GM19023 (cell line): ENCODE measurements at regions not wholly inside any gene's neighbourhood (a gene's known extent, or its start where the extent isn't known, plus 50 kb on each side); places are given as distances from the start of the nearest gene placed in this dataset.

Experiments
- ATAC-seq: cut with Tn5 transposase; IDR thresholded peaks from one replicate; pipeline ENCODE4 v1.9.1; 2021; ENCODE audit warnings: mild to moderate bottlenecking, moderate library complexity; ENCODE audit not compliant: unreplicated experiment

DNA sequence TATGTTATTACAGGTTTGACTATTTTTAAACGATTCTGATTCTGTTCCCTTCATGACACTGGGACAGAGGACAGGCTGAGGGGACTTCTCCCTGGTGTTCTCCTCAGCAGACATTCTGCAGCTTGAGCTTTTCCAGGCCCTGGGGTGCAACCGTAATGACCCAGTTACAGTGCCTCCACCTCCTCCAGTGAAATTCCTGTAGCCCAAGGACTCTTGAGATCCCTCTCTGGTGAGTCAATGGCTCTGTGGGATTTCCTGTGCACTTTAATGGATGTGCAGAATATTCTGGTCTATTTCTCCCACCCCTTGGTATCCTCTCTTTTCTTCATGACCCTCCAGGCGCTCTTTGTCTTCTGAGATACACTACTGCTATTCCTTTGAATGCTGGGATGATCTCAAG is 319.3 kb downstream of the INHBA start:
- ATAC-seq, result no peak

GRCh38 chr7:41378156-41378555 is 324.7 kb downstream of the INHBA start:
- no peak for ATAC-seq

GRCh38 chr7:41375582-41375981 is 327.3 kb downstream of the INHBA start:
- no peak for ATAC-seq

DNA sequence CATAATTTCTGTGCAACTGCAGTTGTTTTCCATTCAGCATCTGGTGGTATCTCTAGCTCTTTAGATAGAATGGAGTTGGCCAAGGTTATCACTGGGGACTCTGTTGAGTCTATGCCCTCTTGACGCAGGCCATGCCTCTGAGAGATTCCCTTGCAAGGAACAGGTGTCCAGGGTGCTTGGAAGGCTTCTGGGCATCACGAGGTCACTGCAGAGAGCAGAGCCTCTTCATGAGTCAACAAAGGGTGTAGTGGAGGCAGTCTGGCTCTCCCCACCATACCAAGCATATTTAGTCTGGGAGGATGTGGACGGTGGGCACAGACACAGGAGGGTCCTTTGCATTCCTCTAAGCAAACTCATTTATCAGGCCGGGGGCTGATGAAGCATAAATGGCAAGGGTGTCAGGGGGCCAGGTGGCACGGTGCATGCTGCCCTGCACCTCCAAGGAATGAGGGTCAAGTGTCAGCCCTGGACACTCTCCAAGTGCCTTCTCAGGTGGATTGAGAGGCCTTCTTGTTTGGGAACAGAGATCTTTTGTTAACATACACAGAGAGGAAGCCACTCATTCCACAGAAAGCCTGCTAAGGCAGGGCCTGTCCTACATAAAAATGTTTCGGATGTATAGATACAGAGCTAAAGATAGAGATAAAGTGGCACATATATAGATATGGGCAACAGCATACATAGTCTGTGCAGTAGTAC is 328.6 kb downstream of the INHBA start:
- ATAC-seq, result no peak

GRCh38 chr7:41367967-41368882 is 334.7 kb downstream of the INHBA start:
- ATAC-seq, result no peak

GRCh38 chr7:41351091-41351490 is 351.8 kb downstream of the INHBA start:
- ATAC-seq, result no peak

DNA sequence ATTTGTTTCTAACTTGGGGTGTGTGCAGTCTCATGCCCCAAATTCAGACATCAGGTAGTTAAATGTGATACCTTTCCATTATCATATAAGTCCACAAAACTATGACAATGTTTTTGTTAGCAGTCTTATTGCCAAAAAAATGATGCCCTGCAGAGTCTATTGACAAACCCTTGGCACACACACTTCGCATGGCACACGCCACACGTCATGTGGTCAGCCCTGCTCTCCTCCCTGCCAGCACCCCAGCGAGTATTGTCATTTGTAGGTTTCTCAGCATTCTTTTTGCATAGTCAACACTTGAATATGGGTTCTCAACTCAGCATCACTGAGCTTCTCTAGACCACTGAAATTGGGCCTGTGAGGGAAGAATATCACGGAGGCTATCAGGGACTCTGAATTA is 356.0 kb downstream of the INHBA start:
- no peak for ATAC-seq

DNA sequence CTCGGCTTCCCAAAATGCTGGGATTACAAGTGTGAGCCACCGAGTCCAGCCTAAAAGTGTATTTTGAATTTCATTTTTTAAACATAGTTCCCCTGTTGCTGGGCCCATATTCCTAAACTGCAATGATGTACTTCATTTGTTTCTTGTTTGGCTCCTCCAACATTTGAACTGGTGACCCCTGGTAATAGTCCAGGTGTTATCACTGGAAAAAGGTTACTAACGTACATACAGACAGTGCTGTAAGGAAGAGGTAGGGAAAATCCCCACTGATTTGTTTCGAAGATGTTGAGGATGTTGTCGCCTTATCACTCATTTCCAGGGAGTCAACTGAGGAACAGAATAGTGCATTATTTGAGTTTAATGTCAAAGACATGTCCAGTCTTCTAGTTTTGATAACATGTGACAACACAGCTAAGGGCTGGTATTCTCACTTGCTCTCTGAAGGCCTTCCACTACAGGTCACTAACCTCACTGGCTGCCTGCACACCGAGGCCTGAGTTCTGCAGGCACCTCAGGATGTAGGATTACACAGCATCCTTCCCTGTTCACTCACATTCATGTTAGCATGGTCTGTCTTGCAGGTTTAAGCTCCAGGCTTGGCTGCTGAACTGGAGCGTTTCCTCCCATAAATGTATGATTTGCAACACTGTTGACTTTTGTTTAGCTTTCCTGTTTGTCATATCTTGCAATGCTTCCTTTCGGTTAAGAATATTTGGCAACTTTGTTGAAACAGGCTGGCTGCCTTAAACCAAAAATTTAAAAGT is 362.8 kb downstream of the INHBA start:
- no peak for ATAC-seq

DNA sequence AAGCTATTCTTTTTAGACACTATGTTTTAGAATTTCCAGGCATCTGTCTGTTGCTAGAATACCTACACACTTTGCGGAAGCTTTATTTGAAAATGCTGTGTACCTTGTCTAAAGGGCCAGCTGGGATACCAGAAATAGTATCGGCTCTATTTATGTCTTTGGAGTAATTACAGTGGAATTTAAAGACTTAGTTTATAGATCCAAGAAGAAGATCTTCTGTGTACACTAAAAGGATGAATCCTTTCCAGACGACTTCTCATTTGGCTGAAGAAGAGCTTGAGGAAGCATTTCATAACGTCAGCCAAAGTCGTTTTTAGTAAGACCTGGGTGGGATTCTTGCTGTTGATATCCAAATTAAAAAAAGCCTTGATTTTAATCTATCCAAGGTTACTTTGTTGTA is 365.9 kb downstream of the INHBA start:
- ATAC-seq, result no peak

- ATAC-seq, result no peak
Measured at GRCh38 chr7:41336455-41336952, 366.4 kb downstream of the INHBA start.

DNA sequence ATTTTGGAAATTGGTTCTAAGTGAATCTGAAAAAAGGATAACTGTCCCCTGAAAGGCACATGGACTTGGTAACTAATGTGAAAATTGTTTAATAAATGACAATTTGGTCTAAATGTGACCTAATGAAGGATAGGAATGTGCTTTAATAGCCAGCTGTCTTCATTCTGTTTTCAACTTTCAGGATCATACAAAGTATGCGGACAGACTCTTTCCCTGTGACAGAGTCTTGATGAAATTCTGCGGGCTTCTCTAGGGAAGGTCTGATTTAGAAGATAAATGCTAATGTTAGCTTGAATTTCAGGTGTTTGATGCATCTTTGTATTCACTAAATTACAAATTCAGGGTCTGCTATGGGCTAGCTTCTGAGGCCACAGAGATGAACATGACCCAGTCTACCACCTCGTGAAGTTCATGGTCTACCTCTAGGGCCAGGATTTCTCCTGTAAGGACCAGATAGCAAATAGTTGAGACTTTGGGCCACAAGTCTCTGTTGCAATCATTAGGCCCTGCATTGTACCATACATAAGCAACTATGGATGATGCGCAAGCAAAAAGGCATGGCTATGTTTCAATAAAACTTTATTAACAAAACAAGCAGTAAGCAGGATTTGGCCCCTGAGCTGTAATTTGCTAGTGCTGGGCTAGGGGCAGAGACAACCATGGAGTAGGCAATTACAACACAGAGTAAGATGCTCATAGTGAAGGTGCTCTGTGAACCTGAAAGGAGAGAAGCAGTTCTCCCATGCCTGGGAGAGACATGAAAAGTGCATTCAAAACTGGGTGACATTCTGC is 368.6 kb downstream of the INHBA start:
- no peak for ATAC-seq

DNA sequence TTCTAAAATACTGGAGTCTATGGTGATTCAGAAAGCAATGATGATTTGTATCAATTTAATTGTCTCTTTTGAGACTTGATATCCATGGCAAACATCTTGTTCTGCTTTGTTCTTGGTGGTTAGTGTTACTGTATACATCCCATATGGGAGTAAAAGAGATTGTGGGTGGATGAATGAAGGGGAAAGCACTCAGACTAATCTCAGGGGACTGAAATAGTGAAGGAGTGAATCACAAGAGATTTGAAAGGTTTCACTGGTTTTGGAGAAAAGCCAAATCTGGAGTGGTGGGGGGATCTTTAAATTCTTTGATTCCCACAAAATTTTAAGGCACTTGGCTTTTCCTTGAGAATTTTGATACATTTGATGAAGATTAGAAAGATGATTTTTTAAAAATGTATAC is 369.4 kb downstream of the INHBA start:
- no peak for ATAC-seq

DNA sequence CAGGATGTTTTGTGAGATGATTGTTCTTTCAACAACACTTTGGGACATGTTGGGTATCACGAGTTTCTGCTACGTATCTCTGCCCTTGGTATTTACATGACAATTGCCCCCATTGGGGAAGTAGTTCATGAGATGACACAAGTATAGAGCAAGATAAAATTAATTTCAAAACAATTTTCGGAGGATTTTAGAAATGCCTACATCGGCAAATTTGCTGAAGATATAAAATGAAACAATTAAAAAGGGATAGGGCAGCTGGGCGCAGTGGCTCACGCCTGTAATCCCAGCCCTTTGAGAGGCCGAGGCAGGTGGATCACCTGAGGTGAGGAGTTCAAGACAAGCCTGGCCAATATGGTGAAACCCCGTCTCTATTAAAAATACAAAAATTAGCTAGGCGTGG is 371.7 kb downstream of the INHBA start:
- no peak for ATAC-seq

DNA sequence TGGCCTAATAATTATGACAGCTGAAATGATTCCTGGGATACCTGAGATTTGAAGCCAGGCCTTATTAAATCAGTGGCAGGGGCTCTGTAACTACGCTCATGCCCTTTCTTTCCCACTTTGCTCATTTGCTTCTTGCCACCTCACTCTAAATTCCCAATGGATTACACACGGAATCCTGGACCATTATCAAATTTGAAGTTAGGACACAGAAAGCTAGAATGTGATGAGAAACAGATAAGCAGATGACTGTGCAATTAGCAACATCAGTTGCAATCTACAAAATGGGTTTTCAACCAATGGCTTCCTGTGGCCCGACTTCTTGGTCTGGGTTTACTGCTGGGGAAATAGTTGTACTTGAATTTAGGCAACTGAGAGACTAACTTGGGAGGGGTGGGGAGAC is 374.3 kb downstream of the INHBA start:
- no peak for ATAC-seq

GRCh38 chr7:41328131-41328530 is 374.8 kb downstream of the INHBA start:
- ATAC-seq, result no peak

DNA sequence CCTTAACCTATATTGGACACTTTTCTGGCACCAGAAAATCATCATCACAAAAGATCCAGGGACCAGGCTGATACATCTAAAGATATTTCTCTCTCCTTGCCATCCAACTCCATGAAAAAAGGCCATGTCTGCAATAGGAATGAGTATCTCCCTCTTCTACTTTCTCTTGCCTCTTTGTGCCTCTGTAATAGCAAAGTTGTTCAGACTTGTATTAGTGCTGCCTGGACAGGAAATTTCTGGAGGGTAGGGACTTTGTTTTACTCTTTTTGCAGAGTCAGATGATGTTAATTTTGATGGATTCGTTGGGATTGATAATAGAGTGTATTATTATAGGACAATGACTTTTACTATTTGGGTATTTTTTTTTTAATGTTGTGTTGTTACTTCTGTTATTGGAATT is 376.3 kb downstream of the INHBA start:
- ATAC-seq, result no peak

GRCh38 chr7:41323806-41324205 is 379.1 kb downstream of the INHBA start:
- no peak for ATAC-seq

DNA sequence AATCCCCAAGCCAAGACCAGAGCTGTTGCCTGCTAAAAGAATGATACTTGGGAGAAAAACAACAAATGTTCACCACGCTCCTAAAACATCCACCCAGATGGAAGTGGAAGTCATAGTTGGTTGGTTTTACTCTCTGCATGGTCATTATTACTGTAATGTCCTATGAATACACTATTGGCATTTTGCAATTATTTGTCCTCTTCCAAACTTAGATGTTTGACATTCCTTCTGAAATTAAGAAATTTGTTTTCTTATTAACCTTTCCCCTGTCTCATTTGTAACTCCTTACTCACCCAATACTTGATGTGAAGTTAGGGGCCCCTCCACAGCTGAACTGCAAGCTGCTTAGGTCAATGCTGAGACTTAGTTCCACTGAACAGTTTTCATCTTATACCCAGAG is 383.3 kb downstream of the INHBA start:
- no peak for ATAC-seq

GRCh38 chr7:41316410-41316809 is 386.5 kb downstream of the INHBA start:
- no peak for ATAC-seq

- ATAC-seq, result no peak
Measured at GRCh38 chr7:41315764-41316163, 387.1 kb downstream of the INHBA start.

GRCh38 chr7:41313171-41313570 is 389.7 kb downstream of the INHBA start:
- ATAC-seq, result no peak
